ELR (cell line): ENCODE measurements at regions not wholly inside any gene's neighbourhood (a gene's known extent, or its start where the extent isn't known, plus 50 kb on each side); places are given as distances from the start of the nearest gene placed in this dataset.
A peak's percentile ranks its signal among the peaks of the same experiment; 100 is the strongest.
"Not testable (repeated sequence)": the region's sequence is repeated elsewhere in the genome, so short reads cannot be mapped to it uniquely, and the experiment has no call there.

ENCODE experiments used
- DNase-seq: peaks from one replicate; pipeline ENCODE4 v3.0.0-alpha.2; 2015; ENCODE audit warnings: low read depth

DNA sequence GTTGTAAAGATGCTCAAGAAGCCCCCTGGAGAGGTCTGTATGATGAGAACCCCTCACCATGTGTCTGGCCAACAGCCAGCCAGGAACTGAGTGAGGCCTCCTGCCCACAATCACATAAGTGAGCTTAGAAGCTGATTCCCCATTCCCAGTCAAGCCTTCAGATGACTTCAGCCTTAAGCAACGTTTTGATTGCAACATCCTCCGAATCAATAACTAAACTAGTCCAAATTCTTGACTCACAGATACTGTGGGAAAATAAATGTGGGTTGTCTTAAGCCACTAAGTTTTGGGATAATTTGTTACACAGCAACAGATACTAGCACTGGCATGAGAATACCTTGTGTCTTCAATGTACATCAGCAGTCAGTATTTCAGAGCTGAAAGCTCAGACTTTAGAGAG lies 54.5 kb upstream of the HS3ST4 start:
- no peak for DNase-seq

DNA sequence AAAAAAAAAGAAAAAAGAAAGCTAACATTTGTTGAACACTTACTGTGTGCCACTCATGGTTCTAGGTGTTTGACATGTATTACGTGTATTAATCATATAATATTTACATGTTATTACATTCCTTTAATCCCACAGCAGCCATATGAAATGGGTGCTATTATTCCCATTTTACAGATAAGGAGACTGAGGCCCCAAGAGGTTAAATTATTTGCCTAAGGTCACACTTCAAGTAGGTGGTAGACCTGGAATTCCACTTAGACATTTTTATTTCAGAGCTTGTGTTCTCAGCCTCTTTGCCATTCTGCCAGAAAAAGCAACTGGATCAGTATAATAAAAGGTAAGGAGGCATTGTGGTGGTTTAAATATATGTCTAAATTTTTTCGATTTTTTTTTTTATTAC lies 55.1 kb upstream of the HS3ST4 start:
- no peak for DNase-seq

DNA sequence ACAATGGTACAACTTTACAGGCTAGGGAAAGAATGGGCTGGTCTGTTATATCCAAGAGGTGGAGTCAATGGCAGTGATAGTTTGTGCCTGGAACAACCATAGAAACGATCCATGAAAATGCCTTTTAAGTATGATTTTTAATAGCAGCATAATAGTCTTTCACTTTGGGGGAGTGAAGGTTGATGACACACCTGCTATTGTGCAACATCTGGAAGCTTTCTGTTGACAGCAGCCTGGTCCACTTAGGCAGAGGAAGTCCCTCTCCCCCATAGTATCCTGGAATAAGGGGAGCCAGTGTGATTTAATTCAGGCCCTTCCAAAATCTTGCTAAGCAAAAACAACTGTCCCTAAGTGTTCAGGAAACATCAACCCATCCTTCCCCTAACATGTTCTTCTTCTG lies 56.3 kb upstream of the HS3ST4 start:
- DNase-seq: no peak

DNA sequence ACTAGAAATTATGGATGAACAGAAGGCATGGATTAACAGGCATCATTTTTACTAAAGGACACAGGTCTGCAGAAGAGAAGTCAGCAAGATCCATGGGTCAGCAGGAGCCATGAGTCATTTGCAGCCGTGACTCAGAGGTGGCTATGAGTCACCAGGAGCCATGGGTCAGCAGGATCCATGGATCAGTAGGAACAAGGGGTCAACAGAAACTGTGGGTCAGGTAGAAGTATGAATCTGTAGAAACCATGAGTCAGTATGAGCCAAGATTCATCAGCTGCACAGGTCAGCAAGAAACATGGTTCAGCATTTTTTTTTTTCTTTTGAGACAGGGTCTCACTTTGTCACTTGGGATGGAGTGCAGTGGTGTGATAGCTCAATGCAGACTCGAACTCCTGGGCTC lies 58.2 kb upstream of the HS3ST4 start:
- DNase-seq: peak; percentile 19

DNA sequence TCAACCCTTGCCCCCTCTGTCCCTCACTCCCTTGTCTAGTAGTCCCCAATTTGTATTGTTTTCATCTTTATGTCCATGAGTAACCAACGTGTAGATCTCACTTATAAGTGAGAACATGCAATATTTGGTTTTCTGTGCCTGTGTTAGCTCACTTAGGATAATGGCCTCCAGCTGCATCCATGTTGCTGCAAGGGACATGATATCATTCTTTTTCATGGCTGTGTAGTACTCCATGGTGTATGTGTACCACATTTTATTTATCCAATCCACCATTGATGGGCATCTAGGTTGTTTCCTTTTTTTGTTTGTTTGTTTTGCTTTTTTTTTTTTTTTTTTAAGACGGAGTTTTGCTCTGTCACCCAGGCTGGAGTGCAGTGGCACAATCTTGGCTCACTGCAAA lies 63.0 kb upstream of the HS3ST4 start:
- no peak for DNase-seq

DNA sequence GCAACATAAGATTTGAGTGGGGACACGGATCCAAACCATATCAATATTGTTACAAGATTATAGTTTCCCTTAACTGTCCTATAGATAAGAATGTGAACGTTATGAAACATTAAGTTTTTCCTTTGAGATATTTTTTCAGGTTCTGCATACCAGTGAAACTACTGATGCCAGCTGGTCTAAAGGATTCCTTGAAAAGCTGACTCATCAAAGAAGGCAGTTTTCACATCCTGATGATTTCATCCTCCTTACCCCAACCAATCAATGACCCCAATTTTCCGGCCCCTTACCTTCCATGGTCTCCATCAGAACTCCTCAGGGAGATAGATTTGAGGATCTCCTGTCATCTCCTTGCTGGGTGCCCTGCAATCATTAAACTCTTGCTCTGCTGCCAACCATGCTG lies 64.1 kb upstream of the HS3ST4 start:
- no peak for DNase-seq

DNA sequence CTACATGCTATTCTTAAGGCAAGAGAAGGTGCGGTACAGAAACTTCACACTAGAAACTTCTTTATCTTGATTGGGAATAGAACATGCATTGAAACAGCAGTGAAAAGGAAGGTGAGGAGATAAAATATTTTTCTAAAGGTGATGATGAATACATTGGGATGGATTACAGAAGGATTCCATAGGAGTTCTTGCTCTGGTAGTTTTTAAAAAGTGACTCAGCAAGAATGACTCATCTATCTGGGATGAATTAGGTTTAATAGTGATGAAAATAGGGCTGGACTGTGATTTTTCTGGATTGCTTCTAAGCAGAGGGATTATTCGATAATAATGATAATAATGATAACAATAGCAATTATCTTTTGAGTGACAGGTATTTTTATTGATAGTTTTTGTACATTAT lies 65.6 kb upstream of the HS3ST4 start:
- peak; percentile 2 for DNase-seq

DNA sequence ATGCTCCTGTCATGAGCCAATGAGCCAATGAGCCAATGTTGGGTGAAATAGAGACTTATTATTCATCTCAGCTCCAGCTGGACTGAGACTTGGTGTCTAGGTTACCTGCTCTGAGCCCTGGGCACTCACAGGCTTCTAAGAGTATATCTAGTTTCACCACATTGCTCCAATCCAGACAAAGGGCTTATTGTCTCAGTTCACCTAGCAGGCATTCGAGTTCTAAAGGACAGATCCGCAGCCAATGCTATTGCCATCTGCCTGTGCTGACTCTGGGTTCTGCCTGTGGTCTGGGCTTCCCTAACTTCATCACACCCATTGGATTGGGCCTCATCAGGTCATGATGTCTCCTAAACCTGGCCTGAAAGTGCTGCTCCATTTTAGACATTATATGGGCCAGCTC lies 66.1 kb upstream of the HS3ST4 start:
- no peak for DNase-seq

DNA sequence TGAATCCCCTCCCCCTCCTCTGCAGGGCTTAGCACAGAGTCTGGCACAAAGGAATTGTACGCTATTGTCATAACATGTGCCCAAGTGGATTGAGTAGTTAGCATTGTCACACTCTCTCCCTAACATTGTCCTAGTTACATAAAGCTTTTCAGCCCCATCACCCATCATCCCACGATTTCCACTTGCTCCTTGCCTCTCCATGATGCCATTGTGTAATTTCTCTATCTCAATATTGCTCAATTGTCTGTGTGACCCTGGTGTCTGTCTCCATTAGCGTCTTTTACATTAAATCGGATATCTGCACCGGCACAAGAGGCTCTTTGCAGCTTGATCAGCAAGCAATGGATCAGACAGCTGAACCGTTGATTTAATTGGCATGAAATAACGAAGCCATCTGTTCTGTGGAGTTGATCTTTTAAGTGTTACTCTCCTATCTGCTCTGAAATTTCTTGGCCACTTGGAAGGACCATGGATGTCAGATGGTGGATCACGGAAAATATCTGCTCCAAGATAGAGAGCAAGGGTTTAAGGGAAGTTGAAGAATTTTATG lies 77.0 kb upstream of the HS3ST4 start:
- DNase-seq: no peak

DNA sequence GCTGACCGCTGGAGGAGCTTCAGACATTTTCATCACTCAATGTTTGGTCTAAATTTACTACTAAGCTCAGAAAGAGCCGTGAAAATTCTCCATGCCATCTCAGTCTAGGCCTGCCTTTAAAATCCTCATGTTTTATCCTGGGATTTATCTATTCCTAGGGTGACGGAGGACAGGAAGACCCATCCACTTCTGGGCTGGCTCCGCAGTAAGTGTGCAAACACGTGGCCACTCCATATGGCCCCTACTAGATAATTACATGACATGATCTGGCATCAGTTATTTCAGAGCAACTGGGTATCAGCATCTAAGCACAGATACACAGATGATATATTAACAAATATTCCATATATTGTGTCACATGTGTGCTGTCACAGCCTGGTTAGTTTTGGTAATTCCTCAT lies 77.8 kb upstream of the HS3ST4 start:
- no peak for DNase-seq

DNA sequence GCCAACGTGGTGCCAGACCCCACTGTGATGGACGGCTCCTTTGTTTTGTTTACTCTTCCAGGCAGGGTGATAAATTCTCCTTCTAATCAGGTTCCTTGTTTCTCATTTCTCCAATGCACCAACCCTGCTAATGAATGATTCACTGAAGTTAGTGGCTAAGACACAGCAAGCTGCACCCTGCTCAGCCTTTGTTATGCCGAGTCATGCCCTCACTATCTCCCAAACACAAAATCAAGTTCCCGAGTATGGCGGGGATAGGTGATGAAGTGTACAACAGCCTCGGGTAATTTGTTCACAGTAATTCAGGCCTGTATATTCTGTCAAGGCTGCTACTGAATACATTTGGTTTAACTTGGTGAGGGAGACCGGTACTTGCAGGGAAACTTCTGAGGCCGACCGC lies 83.8 kb upstream of the HS3ST4 start:
- DNase-seq: no peak

DNA sequence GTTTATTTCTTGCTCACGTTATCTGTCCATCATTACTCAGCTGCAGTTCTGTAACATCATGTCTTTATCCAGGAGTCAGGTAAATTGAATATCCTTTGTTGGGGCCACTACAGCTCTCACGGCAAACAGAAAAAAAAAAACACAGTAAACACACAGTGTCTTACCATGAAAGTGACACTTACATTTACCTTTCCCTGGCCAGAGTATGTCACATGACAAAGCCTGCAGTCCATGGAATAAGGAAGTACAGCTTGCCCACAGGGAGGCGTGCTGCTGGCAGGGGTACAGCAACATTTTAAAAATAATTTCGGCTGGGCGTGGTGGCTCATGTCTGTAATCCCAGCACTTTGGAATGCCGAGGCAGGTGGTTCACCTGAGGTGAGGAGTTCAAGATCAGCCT lies 85.7 kb upstream of the HS3ST4 start:
- DNase-seq: no peak

DNA sequence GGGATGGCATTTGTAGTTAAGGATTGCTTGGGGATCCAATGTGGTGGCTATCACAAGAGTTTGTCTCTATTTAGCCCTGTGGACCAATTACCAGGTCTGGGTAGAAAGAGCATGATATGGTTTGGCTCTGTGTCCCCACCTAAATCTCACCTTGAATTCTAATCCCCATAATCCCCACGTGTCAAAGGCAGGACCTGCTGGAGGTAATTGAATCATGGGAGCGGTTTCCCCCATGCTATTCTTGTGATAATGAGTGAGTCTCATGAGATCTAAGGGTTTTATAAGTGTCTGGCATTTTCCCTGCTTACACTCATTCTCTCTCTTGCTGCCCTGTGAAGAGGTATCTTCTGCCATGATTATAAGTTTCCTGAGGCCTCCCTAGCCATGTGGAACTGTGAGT lies 86.4 kb upstream of the HS3ST4 start:
- DNase-seq: no peak

DNA sequence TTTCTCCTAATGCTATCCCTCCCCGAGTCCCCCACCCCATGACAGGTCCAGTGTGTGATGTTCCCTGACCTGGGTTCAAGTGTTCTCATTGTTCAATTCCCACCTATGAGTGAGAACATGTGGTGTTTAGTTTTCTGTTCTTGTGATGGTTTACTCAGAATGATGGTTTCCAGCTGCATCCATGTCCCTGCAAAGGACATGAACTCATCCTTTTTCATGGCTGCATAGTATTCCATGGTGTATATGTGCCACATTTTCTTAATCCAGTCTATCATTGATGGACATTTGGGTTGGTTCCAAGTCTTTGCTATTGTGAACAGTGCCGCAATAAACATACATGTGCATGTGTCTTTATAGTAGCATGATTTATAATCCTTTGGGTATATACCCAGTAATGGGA lies 90.5 kb upstream of the HS3ST4 start:
- not testable (repeated sequence) for DNase-seq

DNA sequence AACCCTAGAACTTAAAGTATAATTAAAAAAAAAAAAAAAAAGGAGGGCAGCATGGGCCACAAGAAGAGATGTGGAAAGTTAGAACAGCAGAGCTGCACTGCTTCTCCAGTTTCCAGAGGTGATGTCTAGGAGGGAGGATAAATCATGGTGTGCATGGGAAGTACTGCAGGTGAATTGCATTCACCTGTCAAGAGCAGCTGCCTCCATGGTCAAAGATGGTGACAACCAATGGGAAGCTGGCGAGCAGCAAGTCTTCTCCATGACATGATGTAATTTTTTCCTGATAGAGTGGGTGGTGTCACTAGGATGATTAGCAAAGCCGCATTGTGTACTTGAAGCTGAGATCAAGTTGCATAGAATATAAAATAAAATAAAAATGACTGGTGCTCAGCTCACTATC lies 95.6 kb upstream of the HS3ST4 start:
- no peak for DNase-seq

DNA sequence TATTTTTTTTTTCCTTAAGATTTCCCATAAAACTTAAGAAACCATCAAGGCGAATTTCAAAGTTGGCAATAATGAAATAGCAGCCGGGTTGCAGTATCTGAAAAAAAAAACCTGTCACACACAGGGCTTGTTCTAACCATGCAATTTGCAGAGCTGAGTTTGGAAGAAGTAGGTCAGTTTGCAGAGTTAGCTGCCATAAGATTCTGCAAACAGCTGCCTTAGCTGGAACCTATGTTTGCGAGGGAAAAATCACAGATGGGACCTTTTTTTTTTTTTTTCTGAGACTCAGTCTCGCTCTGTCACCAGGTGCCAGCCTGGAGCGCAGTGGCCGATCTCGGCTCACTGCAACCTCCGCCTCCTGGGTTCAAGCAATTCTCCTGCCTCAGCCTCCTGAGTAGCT lies 98.5 kb upstream of the HS3ST4 start:
- no peak for DNase-seq

DNA sequence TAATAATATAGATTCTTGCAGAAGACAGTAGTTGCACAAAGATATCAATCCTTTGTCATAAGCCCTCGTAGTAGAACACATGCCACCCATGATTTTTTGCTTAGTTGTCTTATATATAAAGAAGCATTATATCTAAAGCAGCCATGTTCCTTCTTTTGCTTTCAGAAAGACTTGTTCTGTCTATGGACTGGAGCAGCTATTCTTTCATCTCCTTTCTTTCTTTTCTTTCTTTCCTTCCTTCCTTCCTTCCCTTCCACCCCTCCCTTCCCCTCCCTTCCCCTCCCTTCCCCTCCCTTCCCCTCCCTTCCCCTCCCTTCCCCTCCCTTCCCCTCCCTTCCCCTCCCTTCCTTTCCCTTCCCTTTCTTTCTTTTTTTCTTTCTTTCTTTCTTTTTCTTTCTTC lies 104.0 kb upstream of the HS3ST4 start:
- no peak for DNase-seq

DNA sequence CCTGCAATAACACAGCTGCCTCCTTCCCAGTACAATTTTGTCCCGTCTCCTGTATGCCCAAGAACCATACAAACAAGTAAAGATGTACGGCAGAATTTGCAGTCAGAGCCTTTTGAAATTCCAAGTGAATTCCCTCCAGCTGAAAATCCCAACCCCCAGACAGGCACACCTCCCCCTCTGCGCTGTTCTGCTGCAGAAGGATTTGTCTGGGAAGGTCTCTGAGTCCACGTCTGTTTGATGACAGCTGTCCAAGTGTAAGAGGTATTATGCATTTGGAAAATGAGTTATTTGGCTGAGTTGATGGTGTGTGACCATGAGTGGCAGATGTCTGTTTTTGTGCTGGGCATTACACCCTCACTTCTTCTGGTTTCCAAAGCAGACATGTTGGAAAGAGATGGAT lies 104.9 kb upstream of the HS3ST4 start:
- DNase-seq: no peak

DNA sequence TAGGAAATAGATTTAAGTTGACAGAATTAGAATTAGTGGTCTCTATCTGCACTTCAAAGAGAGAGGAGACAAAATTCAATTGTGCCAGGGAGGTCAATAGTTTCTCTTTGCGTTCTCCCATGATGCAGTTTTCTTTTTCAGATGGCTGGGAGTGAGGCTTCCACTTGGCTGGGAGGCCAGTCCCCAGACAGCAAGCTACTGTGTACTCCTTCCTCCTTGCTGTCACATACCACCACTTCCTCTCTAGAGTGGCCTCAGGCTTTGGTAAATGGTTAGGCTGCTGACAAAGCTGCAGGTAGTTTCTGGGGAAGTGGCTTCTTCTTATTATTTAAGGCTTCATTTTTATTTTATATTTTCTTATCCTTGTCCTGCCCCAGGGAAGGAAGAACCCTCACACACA lies 106.2 kb upstream of the HS3ST4 start:
- DNase-seq: no peak

DNA sequence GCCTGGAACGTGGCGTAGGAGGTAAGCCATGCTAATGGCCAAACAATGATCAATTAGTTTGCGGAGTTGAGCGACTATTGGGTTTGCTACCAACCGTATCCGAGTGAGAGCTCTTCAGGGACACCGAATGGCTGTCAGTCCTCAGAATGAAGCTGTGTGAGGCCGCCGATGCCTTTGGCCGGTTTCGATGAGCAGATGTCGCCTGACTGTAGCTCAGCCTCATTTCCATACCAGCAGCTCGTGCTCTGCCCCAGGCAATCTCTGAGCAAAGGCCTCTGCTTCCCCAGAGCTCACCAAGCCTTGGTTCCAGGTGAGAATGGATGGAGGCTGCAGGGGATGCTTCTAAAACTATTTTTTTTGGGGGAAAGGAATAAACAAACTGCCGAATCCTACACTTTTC lies 111.7 kb upstream of the HS3ST4 start:
- no peak for DNase-seq

DNA sequence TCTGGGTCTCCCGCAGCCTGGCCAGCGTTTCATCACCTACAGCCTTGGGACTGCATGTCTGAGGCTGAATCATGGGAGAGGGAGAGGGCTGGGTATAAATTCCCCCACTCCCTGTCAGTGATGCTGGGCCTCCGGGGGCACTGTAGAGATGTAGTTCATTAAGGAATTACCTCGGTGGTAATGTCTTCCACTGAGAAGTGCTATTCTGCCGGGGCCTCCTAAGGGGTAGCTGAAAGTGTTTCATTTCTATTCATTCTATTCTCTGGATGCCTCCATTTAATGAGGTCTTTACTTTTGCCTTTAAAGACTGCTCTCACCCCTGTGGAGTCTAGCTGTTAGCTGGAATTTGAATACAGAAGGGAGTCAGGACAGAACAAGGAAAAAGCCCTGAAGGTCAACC lies 116.4 kb upstream of the HS3ST4 start:
- DNase-seq: no peak

DNA sequence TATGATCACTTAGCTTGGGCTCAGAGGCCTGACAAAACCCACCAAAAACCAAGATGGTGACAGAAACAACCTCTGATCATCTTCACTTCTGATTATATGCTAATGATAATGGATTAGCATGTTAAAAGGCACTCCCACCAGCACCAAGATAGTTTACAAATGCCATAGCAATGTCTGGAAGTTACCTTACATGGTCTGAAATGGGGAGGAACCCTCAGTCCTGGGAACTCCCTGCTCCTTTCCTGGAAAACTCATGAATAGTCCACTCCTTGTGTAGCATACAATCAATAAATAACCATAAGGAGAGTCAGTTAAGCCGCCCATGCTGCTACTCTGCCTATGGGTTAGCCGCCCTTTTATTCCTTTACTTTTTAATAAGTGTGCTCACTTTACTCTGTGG lies 120.0 kb upstream of the HS3ST4 start:
- no peak for DNase-seq

DNA sequence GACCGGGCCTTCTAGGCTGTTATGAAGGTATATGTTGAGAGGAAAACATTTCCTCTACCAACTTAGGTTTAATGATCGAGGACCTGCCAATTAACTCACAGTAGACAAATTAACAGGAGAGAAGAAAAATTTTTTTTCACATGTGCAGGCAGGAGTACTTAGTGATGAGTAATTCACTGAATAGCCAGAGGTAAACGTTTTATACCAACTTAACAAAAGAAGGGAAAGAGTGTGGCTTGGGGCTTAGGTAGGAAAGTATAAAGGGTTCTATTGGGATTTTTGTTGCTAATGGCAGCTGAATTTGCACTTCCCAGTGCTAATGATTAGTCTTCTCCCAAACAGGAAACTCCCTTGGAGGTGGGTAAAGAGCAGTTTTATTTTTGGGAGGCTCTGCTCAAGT lies 121.6 kb upstream of the HS3ST4 start:
- no peak for DNase-seq

DNA sequence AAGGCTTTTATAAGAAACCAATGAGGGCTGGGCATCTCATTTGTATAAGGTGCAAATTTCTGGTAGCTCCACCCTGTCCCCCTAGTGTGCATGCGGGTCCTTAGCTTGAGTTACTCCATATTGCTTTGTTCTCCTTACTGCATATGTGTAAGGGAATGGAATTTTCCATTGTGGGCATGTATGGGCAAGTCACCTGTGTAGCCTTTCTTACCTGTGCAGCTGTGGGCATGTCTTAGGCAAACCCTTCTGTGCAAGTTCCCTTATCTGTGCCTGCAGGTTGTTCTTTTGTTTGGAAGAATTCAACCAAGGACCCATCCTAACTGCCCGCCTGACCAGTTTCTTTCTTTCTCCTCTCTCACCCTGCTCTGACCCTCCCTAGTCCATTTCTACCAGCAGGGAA lies 122.8 kb upstream of the HS3ST4 start:
- no peak for DNase-seq

DNA sequence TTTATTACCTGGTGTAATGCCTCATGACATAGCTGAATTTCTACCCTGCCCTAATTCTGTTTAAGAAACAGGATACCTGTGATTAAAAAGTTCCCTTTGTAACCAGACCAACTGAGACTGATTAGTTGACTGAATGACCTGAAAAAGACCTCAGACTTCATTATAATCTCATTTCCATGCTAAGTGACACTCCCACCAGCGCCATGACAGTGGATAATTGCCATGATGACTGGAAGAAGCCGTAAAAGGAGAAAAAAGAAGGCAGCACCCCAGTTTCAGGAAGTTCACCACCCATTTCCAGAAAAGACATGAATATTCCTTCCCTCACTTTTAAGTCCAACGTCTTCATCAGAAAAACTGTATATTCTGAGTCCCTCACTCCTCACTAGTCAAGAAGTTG lies 125.6 kb upstream of the HS3ST4 start:
- DNase-seq: no peak
